SH-SY5Y (cell line): ENCODE measurements at regions not wholly inside any gene's neighbourhood (a gene's known extent, or its start where the extent isn't known, plus 50 kb on each side); places are given as distances from the start of the nearest gene placed in this dataset.

ENCODE experiments used
- GATA2 ChIP-seq: IDR thresholded peaks from 2 replicates; pipeline ENCODE4 v1.6.1; 2011; ENCODE audit warnings: mild to moderate bottlenecking, low read depth, low read length
- GATA3 ChIP-seq: IDR thresholded peaks from 2 replicates; pipeline ENCODE4 v1.6.1; 2011; ENCODE audit warnings: low read depth, mild to moderate bottlenecking, low read length, moderate library complexity

DNA sequence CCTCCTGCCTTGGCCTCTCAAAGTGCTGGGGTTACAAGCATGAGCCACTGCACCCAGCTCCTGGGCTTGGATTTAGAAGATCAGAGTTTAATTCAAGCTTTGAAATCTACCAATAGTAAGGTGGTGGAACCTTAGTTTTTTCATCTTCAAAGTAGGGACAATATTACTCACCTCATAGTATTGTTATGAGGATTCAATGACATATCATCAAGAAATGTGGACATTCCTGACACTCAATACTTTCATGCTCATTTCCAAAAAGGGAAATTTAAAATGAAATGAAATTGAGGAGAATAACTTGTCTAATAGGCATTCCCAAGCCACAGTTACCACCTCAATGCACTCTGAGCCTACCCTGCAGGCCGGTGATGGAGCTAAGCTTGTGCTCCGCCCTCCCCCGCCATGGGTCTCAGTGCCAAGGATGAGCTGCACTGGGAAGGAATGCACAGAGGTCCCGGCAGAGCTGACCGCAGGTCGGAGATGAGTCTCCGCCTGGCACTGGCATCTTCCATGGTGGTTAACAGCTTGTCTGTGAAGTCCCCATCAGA, 56.5 kb upstream of the BCAR3 start:
- no peak for TF ChIP-seq GATA2
- no peak for TF ChIP-seq GATA3
